HG03565 (cell line): ENCODE measurements at regions not wholly inside any gene's neighbourhood (a gene's known extent, or its start where the extent isn't known, plus 50 kb on each side); places are given as distances from the start of the nearest gene placed in this dataset.
"Not testable (repeated sequence)": the region's sequence is repeated elsewhere in the genome, so short reads cannot be mapped to it uniquely, and the experiment has no call there.

Experiments used
- ATAC-seq: cut with Tn5 transposase; IDR thresholded peaks from one replicate; pipeline ENCODE4 v1.9.1; 2021; ENCODE audit warnings: mild to moderate bottlenecking, moderate library complexity; ENCODE audit not compliant: unreplicated experiment

- no peak for ATAC-seq
Measured at GRCh38 chr2:83990636-83991035, 468.4 kb downstream of the SUCLG1 start.

GRCh38 chr2:83976628-83977027 lies 482.5 kb downstream of the SUCLG1 start:
- not testable (repeated sequence) for ATAC-seq

GRCh38 chr2:83972128-83972527 lies 487.0 kb downstream of the SUCLG1 start:
- ATAC-seq: no peak

- ATAC-seq: no peak
Measured at GRCh38 chr2:83971547-83971946, 487.5 kb downstream of the SUCLG1 start.

- no peak for ATAC-seq
Measured at GRCh38 chr2:83970217-83970929, 488.7 kb downstream of the SUCLG1 start.

GRCh38 chr2:83969085-83969484 lies 490.0 kb downstream of the SUCLG1 start:
- ATAC-seq: no peak

- no peak for ATAC-seq
Measured at GRCh38 chr2:83967854-83968253, 491.2 kb downstream of the SUCLG1 start.

GRCh38 chr2:83966946-83967345 lies 492.1 kb downstream of the SUCLG1 start:
- not testable (repeated sequence) for ATAC-seq

GRCh38 chr2:83961512-83961911 lies 497.6 kb downstream of the SUCLG1 start:
- no peak for ATAC-seq

- ATAC-seq: no peak
Measured at GRCh38 chr2:83960371-83960770, 498.7 kb downstream of the SUCLG1 start.

GRCh38 chr2:83959266-83959665 lies 499.8 kb downstream of the SUCLG1 start:
- no peak for ATAC-seq

- ATAC-seq: no peak
Measured at GRCh38 chr2:83956991-83957390, 502.1 kb downstream of the SUCLG1 start.

- ATAC-seq: no peak
Measured at GRCh38 chr2:83953697-83954096, 505.4 kb downstream of the SUCLG1 start.

- no peak for ATAC-seq
Measured at GRCh38 chr2:83951378-83951947, 507.6 kb downstream of the SUCLG1 start.

GRCh38 chr2:83949361-83949760 lies 509.7 kb downstream of the SUCLG1 start:
- no peak for ATAC-seq

- no peak for ATAC-seq
Measured at GRCh38 chr2:83944191-83944590, 514.9 kb downstream of the SUCLG1 start.

- no peak for ATAC-seq
Measured at GRCh38 chr2:83943265-83943664, 515.8 kb downstream of the SUCLG1 start.

GRCh38 chr2:83941886-83942285 lies 517.2 kb downstream of the SUCLG1 start:
- ATAC-seq: no peak

GRCh38 chr2:83933749-83934148 lies 525.3 kb downstream of the SUCLG1 start:
- ATAC-seq: no peak

- no peak for ATAC-seq
Measured at GRCh38 chr2:83923531-83923930, 535.5 kb downstream of the SUCLG1 start.

- ATAC-seq: no peak
Measured at GRCh38 chr2:83916559-83916958, 542.5 kb downstream of the SUCLG1 start.

- ATAC-seq: no peak
Measured at GRCh38 chr2:83915381-83915780, 543.7 kb downstream of the SUCLG1 start.

- no peak for ATAC-seq
Measured at GRCh38 chr2:83908750-83909149, 550.3 kb downstream of the SUCLG1 start.
